ENCODE measurements at regions not wholly inside any gene's neighbourhood (a gene's known extent, or its start where the extent isn't known, plus 50 kb on each side); places are given as distances from the start of the nearest gene placed in this dataset.

GRCh38 chr4:135250040-135250439 lies 1048.5 kb upstream of the PABPC4L start:
- TF ChIP-seq, protein P1, sequence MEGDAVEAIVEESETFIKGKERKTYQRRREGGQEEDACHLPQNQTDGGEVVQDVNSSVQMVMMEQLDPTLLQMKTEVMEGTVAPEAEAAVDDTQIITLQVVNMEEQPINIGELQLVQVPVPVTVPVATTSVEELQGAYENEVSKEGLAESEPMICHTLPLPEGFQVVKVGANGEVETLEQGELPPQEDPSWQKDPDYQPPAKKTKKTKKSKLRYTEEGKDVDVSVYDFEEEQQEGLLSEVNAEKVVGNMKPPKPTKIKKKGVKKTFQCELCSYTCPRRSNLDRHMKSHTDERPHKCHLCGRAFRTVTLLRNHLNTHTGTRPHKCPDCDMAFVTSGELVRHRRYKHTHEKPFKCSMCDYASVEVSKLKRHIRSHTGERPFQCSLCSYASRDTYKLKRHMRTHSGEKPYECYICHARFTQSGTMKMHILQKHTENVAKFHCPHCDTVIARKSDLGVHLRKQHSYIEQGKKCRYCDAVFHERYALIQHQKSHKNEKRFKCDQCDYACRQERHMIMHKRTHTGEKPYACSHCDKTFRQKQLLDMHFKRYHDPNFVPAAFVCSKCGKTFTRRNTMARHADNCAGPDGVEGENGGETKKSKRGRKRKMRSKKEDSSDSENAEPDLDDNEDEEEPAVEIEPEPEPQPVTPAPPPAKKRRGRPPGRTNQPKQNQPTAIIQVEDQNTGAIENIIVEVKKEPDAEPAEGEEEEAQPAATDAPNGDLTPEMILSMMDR (IDR thresholded peaks at IDR 0.05; ENCODE audit: low read depth, low read length, missing control alignments), result no peak
- in situ Hi-C loops (cut with HindIII; ENCODE audit: low sequenced_read_pairs), result no loop called here

DNA sequence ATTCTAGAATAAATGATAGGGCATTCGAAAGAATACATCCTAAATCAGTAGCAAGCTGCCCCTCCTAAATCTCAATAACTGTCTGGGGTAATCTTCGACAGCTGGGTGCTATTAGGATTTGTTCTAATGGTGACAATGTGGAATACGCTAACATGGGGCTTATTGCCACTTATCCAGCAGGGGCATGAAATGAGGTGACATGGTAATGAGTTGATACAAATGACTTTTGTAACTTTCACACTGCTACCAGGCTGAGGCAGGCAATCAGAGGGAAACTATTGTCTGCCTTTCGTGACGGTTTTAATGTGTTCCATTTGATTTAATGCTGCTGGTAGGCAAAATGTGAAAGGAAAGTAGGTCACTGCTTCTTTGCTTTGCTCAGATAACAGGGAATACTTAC lies 1047.4 kb upstream of the PABPC4L start:
- H3K4me3 ChIP-seq (ENCODE audit: low read depth, low read length), result no peak overlapping the region
- in situ Hi-C loops (cut with HindIII; ENCODE audit: low sequenced_read_pairs), result no loop called here
- no peak for DNase-seq (ENCODE audit: low read depth)
- TF ChIP-seq, protein P1 (IDR thresholded peaks at IDR 0.05; ENCODE audit: low read depth, low read length, missing control alignments), result no peak

More at GRCh38 chr4:135250040-135250439, 1048.5 kb upstream of the PABPC4L start:
- no peak overlapping the region for H3K4me3 ChIP-seq (ENCODE audit: low read depth, low read length)
- no peak for DNase-seq (ENCODE audit: low read depth)

DNA sequence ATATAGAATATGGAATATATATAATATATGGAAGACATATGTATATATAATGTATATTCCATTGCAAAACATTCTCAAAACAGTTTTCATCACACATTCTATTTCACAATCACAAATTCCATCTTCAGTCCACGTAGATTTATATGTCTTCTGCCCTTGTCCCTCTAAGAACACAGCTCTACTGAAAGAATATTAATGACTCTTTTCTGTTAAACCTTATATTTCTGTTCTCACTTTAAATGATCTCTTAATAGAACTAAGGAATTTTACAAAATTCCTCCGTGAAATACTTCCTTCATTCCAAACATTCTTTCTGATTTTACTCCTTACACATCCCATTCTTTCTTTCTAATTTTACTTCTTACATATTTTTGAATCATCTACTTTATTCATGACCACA lies 1043.1 kb upstream of the PABPC4L start:
- in situ Hi-C loops (cut with HindIII; ENCODE audit: low sequenced_read_pairs), result no loop called here
- TF ChIP-seq, protein P1 (IDR thresholded peaks at IDR 0.05; ENCODE audit: low read depth, low read length, missing control alignments), result no peak
- H3K4me3 ChIP-seq (ENCODE audit: low read depth, low read length), result no peak overlapping the region
- no peak for DNase-seq (ENCODE audit: low read depth)

DNA sequence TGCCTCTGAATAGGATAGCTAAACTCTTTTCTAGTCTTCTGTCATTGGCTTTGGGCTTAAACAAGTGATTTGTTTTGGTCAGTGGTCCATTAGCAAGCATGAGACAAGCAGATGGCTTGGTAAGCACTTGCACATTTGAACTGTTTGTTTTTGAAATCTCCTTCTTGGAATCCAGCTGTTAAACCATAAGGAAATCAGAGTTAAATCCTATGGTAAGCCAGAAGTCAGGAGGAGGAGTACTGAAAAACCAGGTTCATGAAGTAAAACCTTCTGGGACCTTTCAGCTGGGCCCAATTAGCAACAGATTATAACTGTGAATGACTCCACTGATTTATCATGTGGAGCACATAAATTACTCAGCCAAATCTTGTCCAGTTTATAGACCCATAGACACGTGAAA lies 1042.5 kb upstream of the PABPC4L start:
- TF ChIP-seq, protein P1 (IDR thresholded peaks at IDR 0.05; ENCODE audit: low read depth, low read length, missing control alignments), result no peak
- DNase-seq (ENCODE audit: low read depth), result peak; percentile 40
- in situ Hi-C loops (cut with HindIII; ENCODE audit: low sequenced_read_pairs), result no loop called here
- H3K4me3 ChIP-seq (ENCODE audit: low read depth, low read length), result no peak overlapping the region

DNA sequence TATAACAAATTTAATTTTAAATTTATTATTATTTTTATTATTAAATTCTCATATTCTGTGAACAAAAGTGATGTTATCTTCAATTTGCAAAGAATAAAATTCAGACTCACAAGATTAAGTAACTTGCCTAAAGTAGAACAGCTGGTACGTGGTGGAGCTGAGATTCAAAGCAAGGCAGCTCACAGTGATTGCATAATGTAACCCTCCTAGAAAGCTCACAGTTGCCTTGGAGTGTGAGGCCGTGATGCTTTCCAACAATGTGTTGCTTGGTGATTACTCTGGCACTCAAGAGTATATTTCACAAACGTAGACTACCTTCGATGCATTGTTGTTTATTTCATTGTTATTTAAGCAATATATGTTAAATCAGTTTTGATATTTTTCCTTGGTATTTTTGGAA lies 1039.2 kb upstream of the PABPC4L start:
- H3K4me3 ChIP-seq (ENCODE audit: low read depth, low read length), result no peak overlapping the region
- TF ChIP-seq, protein P1 (IDR thresholded peaks at IDR 0.05; ENCODE audit: low read depth, low read length, missing control alignments), result no peak
- no peak for DNase-seq (ENCODE audit: low read depth)
- in situ Hi-C loops (cut with HindIII; ENCODE audit: low sequenced_read_pairs), result no loop called here

DNA sequence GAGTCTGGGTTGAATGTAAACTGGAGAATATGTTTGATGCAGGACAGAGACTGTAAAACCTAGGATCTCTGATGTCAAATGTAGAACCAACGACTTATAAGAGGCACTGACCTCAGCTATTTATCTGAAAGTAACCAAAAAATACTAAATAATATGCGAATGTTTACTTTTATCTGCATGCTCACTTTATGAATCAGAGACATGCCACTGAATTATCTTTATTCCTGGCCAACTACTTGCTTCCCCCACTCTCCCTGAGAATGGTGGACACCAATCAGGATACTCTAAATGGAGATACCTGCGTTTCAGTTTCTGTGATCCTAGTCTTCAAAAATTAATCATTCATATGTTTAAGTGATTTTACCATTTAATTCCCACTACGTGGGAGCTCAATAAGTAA lies 1038.4 kb upstream of the PABPC4L start:
- no peak overlapping the region for H3K4me3 ChIP-seq (ENCODE audit: low read depth, low read length)
- DNase-seq (ENCODE audit: low read depth), result no peak
- in situ Hi-C loops (cut with HindIII; ENCODE audit: low sequenced_read_pairs), result no loop called here
- TF ChIP-seq, protein P1 (IDR thresholded peaks at IDR 0.05; ENCODE audit: low read depth, low read length, missing control alignments), result no peak

DNA sequence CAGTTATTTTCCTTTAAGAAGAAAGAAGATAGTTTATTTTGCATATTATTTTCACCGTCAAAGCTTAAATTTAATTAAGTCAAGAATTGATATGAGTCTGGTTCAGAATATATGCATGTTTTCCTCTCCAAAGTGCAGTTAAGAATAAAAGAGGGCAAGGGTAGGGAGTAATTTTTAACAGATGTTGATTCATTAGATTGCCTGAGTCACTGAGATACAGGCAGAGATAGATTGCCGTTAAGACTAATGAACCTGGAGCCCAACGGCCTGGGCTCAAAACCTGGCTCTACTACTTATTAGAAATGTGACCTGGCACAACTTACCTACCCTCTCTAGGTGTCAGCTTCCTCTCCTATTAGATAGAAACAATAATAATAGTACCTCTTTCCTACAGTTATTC lies 1037.4 kb upstream of the PABPC4L start:
- TF ChIP-seq, protein P1 (IDR thresholded peaks at IDR 0.05; ENCODE audit: low read depth, low read length, missing control alignments), result no peak
- in situ Hi-C loops (cut with HindIII; ENCODE audit: low sequenced_read_pairs), result no loop called here
- H3K4me3 ChIP-seq (ENCODE audit: low read depth, low read length), result no peak overlapping the region
- no peak for DNase-seq (ENCODE audit: low read depth)
